Inferior parietal cortex (tissue), 1 donor: ENCODE measurements at regions not wholly inside any gene's neighbourhood (a gene's known extent, or its start where the extent isn't known, plus 50 kb on each side); places are given as distances from the start of the nearest gene placed in this dataset.
A peak's percentile ranks its signal among the peaks of the same experiment; 100 is the strongest.

Experiments
- DNase-seq: peaks from one replicate; pipeline ENCODE4 v3.0.0-alpha.2; 2016; ENCODE audit errors: extremely low spot score

DNA sequence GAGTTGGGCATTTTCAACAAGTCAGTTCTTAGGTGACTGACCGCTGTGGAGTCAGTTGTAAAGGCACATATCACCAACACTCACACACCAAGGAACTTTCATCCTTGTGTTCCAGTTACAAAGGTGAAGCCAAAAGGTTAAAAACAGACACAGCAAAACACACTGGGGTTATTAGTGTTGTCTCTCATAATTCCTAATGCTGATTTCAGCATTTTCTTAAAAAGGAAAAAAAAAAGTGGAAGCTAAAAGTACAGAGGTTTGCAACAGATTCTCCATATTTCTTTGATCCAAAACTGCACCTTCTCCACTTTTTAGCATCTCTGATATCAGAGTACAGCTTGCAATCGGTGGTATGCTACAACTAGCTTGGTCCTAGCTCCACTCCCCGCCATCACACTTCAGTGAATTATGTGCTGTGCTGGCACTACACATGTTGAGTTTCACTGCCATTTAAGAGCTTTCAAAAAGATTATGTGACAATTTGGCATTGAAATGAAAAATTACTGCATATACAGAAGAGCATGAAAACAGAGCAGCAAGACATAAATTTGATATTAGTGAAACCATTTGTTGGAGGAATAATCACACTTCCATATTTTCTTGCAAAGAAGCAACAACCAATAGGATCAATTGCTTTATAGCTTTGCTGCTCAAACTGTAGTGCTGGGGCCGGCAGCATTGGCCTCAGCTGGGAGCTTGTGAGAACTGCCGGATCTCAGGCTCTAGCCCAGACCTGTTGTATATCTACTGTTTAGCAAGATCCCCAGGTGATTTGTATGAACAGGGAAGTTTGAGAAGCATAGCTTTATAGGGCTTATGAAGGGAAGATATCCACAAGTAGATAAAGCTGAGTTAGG, 62.3 kb upstream of the DAPL1 start:
- DNase-seq, result no peak

- no peak for DNase-seq
These were observed 61.7 kb upstream of the DAPL1 start for GRCh38 chr2:158733430-158733755.

DNA sequence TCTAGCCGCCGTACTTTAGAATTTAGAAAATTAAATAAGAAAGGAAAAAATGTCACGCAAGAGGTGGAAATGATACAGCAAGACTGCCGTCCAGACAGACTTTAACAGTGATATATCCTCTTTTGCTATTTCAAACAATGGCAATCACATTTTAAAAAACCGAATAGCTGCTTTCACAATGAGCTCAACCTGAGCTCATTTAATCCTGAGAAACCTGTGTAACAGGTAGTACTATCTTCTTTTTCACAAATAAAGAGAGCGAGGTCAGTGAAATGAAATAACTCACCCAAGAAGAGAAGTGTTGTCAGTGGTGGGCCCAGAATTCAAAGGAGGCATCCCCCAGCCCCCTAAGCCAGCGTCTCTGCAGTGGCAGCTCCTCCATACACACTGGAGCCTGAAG, 60.7 kb upstream of the DAPL1 start:
- DNase-seq, result no peak

DNA sequence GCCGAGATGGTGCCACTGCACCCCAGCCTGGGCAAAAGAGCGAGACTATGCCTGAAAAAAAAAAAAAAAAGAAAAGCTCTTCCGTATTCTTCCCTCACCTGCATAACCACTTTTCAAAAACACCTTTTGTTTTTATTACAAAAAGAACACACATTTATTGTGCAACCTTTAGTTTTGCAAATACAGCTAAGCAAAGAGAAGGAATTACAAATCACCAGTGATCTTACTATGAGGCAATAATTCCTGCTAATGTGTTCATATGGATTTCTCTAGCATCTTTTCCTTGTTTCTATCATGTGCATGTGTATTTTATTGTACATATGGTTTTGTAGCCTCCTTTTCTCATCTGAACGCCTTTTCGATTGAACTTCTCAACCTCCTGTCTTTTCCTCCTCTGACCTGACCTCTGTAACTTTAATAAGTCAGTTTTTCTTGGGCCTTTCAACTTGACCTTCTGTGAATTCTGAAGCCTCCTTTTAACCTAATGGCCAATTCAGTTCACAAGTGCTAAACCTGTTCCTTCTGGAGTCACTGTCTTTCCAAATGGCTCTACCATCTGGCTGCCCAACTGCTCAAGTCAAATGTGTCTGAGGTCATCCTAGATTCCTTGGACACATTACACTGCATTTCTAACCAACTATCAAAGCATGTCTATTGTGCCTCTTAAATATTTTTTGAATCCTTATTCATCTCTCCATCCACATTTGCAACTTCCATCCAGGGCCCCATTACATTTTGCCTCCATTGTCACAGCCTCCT, 59.1 kb upstream of the DAPL1 start:
- no peak for DNase-seq

DNA sequence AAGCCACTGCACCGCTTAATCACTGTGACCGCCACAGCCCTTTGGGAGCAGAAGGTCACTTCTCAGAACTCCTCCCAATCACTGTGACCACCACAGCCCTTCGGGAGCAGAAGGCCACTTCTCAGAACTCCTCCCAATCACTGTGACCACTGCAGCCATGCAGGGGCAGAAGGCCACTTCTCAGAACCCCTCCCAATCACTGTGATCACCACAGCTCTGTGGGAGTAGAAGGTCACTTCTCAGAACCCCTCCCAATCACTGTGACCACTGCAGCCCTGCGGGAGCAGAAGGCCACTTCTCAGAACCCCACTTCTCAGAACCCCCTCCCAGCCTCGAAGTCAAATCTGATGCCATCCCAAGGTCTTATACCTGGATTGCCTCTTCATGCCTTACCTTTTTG, 56.8 kb upstream of the DAPL1 start:
- no peak for DNase-seq

- no peak for DNase-seq
These were observed 55.0 kb upstream of the DAPL1 start for GRCh38 chr2:158740127-158740526.

- no peak for DNase-seq
These were observed 54.5 kb upstream of the DAPL1 start for GRCh38 chr2:158740621-158741020.

GRCh38 chr2:158741625-158742024, 53.5 kb upstream of the DAPL1 start:
- DNase-seq, result no peak

DNA sequence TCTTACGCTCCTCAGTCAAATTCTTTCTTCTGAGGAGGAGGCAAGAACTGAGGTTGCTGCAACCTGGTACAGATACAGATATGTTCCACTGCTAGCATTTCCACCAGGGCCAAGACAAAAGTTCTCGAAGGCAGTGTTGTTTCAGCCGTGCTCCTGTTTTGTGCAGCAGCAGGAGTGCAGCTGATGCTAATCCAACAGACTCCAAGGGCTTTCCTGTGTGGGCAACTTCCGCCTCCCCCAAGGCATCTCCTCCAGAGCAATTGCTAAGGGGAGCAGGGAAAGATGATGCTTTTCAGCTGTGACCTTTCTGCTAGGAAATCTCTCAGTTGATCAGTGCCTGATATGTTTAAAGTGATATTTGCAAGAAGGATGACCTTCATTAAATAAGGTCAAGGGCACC, 52.6 kb upstream of the DAPL1 start:
- DNase-seq, result no peak

DNA sequence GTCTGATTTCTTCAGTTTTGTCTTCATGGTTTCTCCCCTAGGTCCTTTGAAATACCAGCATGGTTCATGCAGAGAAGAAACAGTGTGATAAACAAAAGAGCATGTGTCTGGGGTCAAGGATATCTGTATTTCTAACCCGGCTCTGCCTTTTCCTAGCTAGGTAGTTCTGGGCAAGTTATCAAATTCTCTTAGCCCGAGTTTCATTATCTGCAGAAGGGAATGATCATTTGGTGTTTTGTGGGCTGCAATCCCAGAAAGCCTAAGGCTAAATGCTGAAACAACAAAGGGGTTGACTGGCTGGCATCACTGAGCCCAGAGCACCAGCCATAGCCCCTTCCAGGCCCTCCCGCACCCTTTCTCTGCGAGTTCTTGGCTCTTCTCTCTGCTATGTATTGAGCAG, 51.7 kb upstream of the DAPL1 start:
- DNase-seq, result no peak

DNA sequence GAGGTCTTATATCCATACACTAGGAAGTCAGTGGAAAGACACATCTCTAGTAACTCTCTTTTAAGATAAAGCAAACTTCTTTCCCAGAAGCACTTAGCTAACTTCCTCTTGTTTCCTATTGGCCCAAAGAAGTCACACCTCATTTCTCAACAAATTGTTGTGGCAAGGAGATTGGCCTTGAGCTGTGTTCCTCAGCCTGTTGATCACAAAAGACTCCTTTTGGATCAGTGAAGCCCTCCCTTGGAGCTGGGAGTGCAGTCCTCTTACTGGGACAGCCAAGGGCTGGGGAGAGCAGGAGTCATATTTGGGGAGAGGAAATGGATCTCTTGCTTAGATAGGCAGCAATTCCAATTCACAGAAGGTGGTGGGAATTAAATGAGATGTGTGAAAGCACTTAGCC, 51.2 kb upstream of the DAPL1 start:
- no peak for DNase-seq

GRCh38 chr2:158745067-158745865, 49.9 kb upstream of the DAPL1 start:
- DNase-seq, result peak; percentile 78
